ENCODE measurements at regions not wholly inside any gene's neighbourhood (a gene's known extent, or its start where the extent isn't known, plus 50 kb on each side); places are given as distances from the start of the nearest gene placed in this dataset.

DNA sequence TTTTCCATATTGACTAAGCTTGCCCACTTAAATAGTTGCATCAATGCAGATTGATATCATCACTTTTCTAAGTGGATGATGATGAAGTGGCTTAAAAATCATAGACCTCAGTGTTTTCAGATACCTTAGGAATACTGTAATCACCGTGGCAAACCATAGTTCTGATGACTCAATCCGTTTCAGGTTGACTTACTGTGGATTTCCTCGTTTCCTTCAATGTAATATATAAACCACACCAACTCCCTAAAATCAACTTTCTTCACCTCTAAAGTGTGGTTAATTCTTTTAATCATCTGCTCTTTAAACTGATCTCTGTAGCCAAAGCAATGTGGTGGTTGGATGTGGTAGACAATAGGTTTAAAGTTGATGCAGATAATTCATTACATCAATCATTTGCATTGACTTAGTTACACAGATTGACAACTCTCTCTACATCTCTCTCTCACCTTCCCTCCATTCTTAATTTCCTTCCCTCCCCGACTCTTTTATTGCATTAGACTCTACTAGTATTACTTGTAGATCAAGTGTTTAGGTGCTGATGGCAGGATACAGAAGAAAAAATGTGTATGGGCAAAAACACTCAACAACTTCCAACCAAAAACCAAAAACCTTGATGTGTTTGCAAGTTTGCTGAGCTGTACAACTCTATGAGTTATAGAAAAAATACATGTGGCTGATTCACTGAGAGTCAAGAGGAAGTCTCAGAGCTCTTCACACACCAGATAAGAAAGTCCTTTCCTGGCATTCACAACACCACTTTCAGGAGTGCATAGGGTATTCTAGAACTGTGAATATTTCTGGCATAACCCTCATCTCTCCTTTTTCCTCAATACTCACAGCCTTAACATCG, 243.5 kb downstream of the NFKBIZ start:
- intact Hi-C loops (cut with micrococcal nuclease; ENCODE audit: unreplicated experiment): no loop called here
- 25% methylated on average over 5 of the region's 5 CpGs for WGBS (ENCODE audit: insufficient coverage, insufficient replicate concordance, low lambda C conversion rate, missing lambda C conversion rate)
- RAD21 ChIA-PET (ENCODE audit: unreplicated experiment): interaction anchor here (1.4 kb wide), 1 partner anchor 133 kb away, joined by 3 read pairs; no protein-coding TSS in a partner anchor
- TF ChIP-seq SMAD5 (IDR thresholded peaks at IDR 0.05; ENCODE audit: low read depth): no peak
- TF ChIP-seq, protein P1, sequence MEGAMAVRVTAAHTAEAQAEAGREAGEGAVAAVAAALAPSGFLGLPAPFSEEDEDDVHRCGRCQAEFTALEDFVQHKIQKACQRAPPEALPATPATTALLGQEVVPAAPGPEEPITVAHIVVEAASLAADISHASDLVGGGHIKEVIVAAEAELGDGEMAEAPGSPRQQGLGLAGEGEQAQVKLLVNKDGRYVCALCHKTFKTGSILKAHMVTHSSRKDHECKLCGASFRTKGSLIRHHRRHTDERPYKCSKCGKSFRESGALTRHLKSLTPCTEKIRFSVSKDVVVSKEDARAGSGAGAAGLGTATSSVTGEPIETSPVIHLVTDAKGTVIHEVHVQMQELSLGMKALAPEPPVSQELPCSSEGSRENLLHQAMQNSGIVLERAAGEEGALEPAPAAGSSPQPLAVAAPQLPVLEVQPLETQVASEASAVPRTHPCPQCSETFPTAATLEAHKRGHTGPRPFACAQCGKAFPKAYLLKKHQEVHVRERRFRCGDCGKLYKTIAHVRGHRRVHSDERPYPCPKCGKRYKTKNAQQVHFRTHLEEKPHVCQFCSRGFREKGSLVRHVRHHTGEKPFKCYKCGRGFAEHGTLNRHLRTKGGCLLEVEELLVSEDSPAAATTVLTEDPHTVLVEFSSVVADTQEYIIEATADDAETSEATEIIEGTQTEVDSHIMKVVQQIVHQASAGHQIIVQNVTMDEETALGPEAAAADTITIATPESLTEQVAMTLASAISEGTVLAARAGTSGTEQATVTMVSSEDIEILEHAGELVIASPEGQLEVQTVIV (IDR thresholded peaks at IDR 0.05; ENCODE audit: borderline replicate concordance, partially characterized antibody): no peak
- TF ChIP-seq PAX5 (IDR thresholded peaks at IDR 0.05; ENCODE audit: borderline replicate concordance, low read depth, low read length): no peak
- TF ChIP-seq CREB1 (IDR thresholded peaks at IDR 0.05; ENCODE audit: low read depth): 0 out of 2 replicates have a peak, but pooled peaks have one; percentile 14
- TF ChIP-seq EGR1 (IDR thresholded peaks at IDR 0.05; ENCODE audit: borderline replicate concordance in 1 of 2, low read depth in 2 of 2, low read length in 2 of 2): no peak
- peak; percentile 48; the same call in 1 of the 2 replicates for TF ChIP-seq RUNX3 (IDR thresholded peaks at IDR 0.05; ENCODE audit: low read length)
- TF ChIP-seq BCL3 (IDR thresholded peaks at IDR 0.05; ENCODE audit: borderline replicate concordance, insufficient read depth, low read depth, low read length, poor library complexity, severe bottlenecking): no peak
- TF ChIP-seq CEBPB (IDR thresholded peaks at IDR 0.05; ENCODE audit: borderline replicate concordance in 1 of 2, low read depth in 2 of 2, low read length in 2 of 2): no peak
- TF ChIP-seq, protein P2, sequence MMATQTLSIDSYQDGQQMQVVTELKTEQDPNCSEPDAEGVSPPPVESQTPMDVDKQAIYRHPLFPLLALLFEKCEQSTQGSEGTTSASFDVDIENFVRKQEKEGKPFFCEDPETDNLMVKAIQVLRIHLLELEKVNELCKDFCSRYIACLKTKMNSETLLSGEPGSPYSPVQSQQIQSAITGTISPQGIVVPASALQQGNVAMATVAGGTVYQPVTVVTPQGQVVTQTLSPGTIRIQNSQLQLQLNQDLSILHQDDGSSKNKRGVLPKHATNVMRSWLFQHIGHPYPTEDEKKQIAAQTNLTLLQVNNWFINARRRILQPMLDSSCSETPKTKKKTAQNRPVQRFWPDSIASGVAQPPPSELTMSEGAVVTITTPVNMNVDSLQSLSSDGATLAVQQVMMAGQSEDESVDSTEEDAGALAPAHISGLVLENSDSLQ (IDR thresholded peaks at IDR 0.05): no peak
- TF ChIP-seq TCF12 (IDR thresholded peaks at IDR 0.05; ENCODE audit: low read depth, low read length): no peak
- TF ChIP-seq MTA2 (IDR thresholded peaks at IDR 0.05; ENCODE audit: low read depth): 0 out of 2 replicates have a peak, but pooled peaks have one; percentile 12
- TF ChIP-seq FOXK2 (IDR thresholded peaks at IDR 0.05): no peak
- TF ChIP-seq ZBED1 (IDR thresholded peaks at IDR 0.05; ENCODE audit: borderline replicate concordance): no peak
- no peak for TF ChIP-seq PAX8 (IDR thresholded peaks at IDR 0.05)
- no peak for TF ChIP-seq HSF1 (IDR thresholded peaks at IDR 0.05; ENCODE audit: low read depth, low read length)
- no peak for TF ChIP-seq MEF2A (IDR thresholded peaks at IDR 0.05; ENCODE audit: insufficient read depth, low read depth, low read length)
- TF ChIP-seq NR2F1 (conservative IDR thresholded peaks at IDR 0.05): no peak
- TF ChIP-seq RB1 (IDR thresholded peaks at IDR 0.05; ENCODE audit: borderline replicate concordance): no peak

More for the DNA sequence above, 243.5 kb downstream of the NFKBIZ start:
- ChIA-PET CTCF (interaction anchor here (0.6 to 1.6 kb wide), 5 partner anchors 8 to 1033 kb away, joined by 3 to 7 read pairs (median 3); no protein-coding TSS in a partner anchor), POLR2A (no interaction called here), SMC1A (ENCODE audit: uncharacterized antibody, unreplicated experiment) (interaction anchor here (1.1 to 1.5 kb wide), 4 partner anchors 8 to 157 kb away, joined by 3 to 4 read pairs (median 4); no protein-coding TSS in a partner anchor)
- H3K4me1 ChIP-seq (ENCODE audit: control insufficient read depth, insufficient read depth, low read length): no peaks in the 10 kb centered on the region
- no peaks in the 10 kb centered on the region for H3K36me3 ChIP-seq (ENCODE audit: control insufficient read depth in 2 of 2, insufficient read depth in 2 of 2, low read length in 1 of 2)
- BruUV-seq (replicated peaks): no TSS peak
- no peaks in the 10 kb centered on the region for H3K27me3 ChIP-seq (replicated peaks in 1 of 2; ENCODE audit: control insufficient read depth in 2 of 2, insufficient read depth in 2 of 2, low read length in 1 of 2)
- ATAC-seq: peak; percentile 60
- H3K79me2 ChIP-seq (ENCODE audit: control insufficient read depth, insufficient read depth, low read length): no peaks in the 10 kb centered on the region
- no peak for DNase-seq (ENCODE audit: low read depth, low spot score)
- FAIRE-seq: no peak
- no peaks in the 10 kb centered on the region for H4K20me1 ChIP-seq (ENCODE audit: control insufficient read depth, insufficient read depth)
- H3K27ac ChIP-seq (ENCODE audit: control insufficient read depth, insufficient read depth): no peak overlapping the region
- H3K4me2 ChIP-seq (ENCODE audit: control insufficient read depth, insufficient read depth): no peak overlapping the region
- no peak overlapping the region for H3K4me3 ChIP-seq
- no peak overlapping the region; the same call in 1 of the 2 replicates for H2AFZ ChIP-seq (ENCODE audit: control insufficient read depth, low read depth, low read length)
- no peaks in the 10 kb centered on the region; the same call in 2 of the 3 replicates for H3K9me3 ChIP-seq (replicated peaks; ENCODE audit: control insufficient read depth, insufficient read depth, low read length)
- in situ Hi-C loops (cut with MboI): no loop called here
- no peak overlapping the region for H3K9ac ChIP-seq (ENCODE audit: control insufficient read depth, insufficient read depth, low read length)
